ENCODE measurements at regions not wholly inside any gene's neighbourhood (a gene's known extent, or its start where the extent isn't known, plus 50 kb on each side); places are given as distances from the start of the nearest gene placed in this dataset.

DNA sequence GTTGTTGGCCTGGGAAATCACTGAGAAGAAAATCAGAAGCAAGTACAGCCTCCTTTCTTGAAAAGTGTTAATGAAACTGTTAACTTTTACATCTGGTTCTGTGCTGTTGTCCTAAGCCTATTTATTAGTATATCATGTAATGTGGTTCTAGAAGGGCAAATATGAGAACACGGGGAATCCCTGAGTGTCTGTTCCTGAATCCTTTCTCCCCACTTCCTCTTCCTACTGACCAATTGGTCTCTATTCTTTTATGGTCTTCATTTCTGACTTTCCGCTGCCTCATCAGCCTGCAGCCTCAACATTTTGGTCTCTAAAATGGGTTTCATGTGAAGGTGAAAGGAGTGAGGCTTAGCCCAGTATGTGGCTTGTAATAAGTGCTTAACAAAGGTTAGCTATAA, 159.9 kb upstream of the MAMLD1 start:
- ChIA-PET CTCF (no interaction called here), POLR2A (interaction anchor here (0.5 kb wide), 1 partner anchor 56 kb away, joined by 5 read pairs; no protein-coding TSS in a partner anchor)
- Histone ChIP-seq H3K4me3 (ENCODE audit: low read depth in 2 of 2, low read length in 2 of 2) (no peak overlapping the region), H3K36me3 (ENCODE audit: control insufficient read depth, insufficient read depth, low read length) (no peaks in the 10 kb centered on the region), H3K27me3 (ENCODE audit: control insufficient read depth, insufficient read depth, low read length) (no peaks in the 10 kb centered on the region), H3K27ac (ENCODE audit: low read length) (no peak overlapping the region), H3K9me3 (ENCODE audit: control insufficient read depth, insufficient read depth, low read depth, low read length) (no peaks in the 10 kb centered on the region), H3K4me1 (ENCODE audit: control insufficient read depth, insufficient read depth, low read length) (peaks cover 7% of the 10 kb centered on the region)
- BruUV-seq (replicated peaks), result no TSS peak
- in situ Hi-C loops (cut with HindIII; ENCODE audit: low pct_unique_long_range_greater_than_20kb, low sequenced_read_pairs) (no loop called here), intact Hi-C loops (cut with micrococcal nuclease; ENCODE audit: unreplicated experiment) (no loop called here)
- DNase-seq (ENCODE audit: low read depth, low spot score) (no peak), ATAC-seq (no peak)
- TF ChIP-seq POLR2AphosphoS5 (IDR thresholded peaks at IDR 0.05; ENCODE audit: low read depth, low read length), result no peak
- TF ChIP-seq TCF7L2 (IDR thresholded peaks at IDR 0.05; ENCODE audit: low read depth, low read length), result no peak
- no peak for TF ChIP-seq SIN3A (IDR thresholded peaks at IDR 0.05; ENCODE audit: borderline replicate concordance, insufficient read depth, low read depth, low read length)
- TF ChIP-seq, protein P1, sequence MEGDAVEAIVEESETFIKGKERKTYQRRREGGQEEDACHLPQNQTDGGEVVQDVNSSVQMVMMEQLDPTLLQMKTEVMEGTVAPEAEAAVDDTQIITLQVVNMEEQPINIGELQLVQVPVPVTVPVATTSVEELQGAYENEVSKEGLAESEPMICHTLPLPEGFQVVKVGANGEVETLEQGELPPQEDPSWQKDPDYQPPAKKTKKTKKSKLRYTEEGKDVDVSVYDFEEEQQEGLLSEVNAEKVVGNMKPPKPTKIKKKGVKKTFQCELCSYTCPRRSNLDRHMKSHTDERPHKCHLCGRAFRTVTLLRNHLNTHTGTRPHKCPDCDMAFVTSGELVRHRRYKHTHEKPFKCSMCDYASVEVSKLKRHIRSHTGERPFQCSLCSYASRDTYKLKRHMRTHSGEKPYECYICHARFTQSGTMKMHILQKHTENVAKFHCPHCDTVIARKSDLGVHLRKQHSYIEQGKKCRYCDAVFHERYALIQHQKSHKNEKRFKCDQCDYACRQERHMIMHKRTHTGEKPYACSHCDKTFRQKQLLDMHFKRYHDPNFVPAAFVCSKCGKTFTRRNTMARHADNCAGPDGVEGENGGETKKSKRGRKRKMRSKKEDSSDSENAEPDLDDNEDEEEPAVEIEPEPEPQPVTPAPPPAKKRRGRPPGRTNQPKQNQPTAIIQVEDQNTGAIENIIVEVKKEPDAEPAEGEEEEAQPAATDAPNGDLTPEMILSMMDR (IDR thresholded peaks at IDR 0.05), result no peak

DNA sequence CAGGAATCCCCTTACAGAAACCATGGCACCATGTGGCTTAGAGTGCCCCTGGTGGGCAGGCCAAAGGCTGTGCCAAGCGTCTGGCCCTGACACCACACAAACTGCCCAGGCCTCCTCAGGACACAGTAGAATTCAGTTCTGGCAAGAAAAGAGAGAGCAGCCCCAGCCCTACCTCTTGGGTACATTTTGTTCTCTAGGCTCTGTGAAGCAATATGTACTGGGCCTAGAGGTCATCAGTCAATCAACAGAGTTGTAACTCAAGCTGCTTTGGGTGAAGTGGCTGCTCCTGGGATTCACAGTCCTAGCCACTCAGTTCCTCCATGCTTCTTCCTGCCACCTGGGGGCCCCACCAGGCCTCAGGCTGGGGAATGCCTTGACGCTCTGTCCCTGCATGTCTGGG, 158.1 kb upstream of the MAMLD1 start:
- in situ Hi-C loops (cut with HindIII; ENCODE audit: low pct_unique_long_range_greater_than_20kb, low sequenced_read_pairs), result no loop called here
- BruUV-seq (replicated peaks), result no TSS peak
- H3K36me3 ChIP-seq (ENCODE audit: control insufficient read depth, insufficient read depth, low read length), result no peaks in the 10 kb centered on the region
- ATAC-seq (no peak), DNase-seq (ENCODE audit: low read depth, low spot score) (no peak)
- H3K27ac ChIP-seq (ENCODE audit: low read length), result no peak overlapping the region
- ChIA-PET CTCF (interaction anchor here (0.6 kb wide), 1 partner anchor 89 kb away, joined by 6 read pairs; no protein-coding TSS in a partner anchor), POLR2A (no interaction called here)
- H3K9me3 ChIP-seq (ENCODE audit: control insufficient read depth, insufficient read depth, low read depth, low read length), result no peaks in the 10 kb centered on the region
- peaks cover 5% of the 10 kb centered on the region; the same call in 1 of the 2 replicates for H3K4me1 ChIP-seq (ENCODE audit: control insufficient read depth, insufficient read depth, low read length)
- no peaks in the 10 kb centered on the region for H3K27me3 ChIP-seq (ENCODE audit: control insufficient read depth, insufficient read depth, low read length)
- intact Hi-C loops (cut with micrococcal nuclease; ENCODE audit: unreplicated experiment), result no loop called here
- TF ChIP-seq POLR2AphosphoS5 (IDR thresholded peaks at IDR 0.05; ENCODE audit: low read depth, low read length), result no peak
- no peak for TF ChIP-seq TCF7L2 (IDR thresholded peaks at IDR 0.05; ENCODE audit: low read depth, low read length)
- TF ChIP-seq REST (IDR thresholded peaks at IDR 0.05; ENCODE audit: insufficient read depth in 1 of 2, low read depth in 2 of 2, low read length in 1 of 2), result no peak
- TF ChIP-seq, protein P1 (IDR thresholded peaks at IDR 0.05), result no peak
- no peak for TF ChIP-seq SIN3A (IDR thresholded peaks at IDR 0.05; ENCODE audit: borderline replicate concordance, insufficient read depth, low read depth, low read length)
- no peak overlapping the region for H3K4me3 ChIP-seq (ENCODE audit: low read depth in 2 of 2, low read length in 2 of 2)

Data from Panc1 (cell line).